GM12878 (cell line): ENCODE measurements at regions not wholly inside any gene's neighbourhood (a gene's known extent, or its start where the extent isn't known, plus 50 kb on each side); places are given as distances from the start of the nearest gene placed in this dataset.

Experiments
- ATAC-seq: fragments of 200-7000 bp; cut with Tn5 transposase; 3 replicates; pipeline ENCODE4 v1.9.1; 2020; ENCODE audit warnings: mild to moderate bottlenecking, moderate library complexity
- BruUV-seq: library from RNA; stranded (reverse); fragments of 400-500 nt; replicated peaks from 2 replicates; lab custom pipeline; 2021; lab: Mats Ljungman, UMichigan
- CTCF ChIA-PET: fragments of 300-600 bp; sonication (Branson Sonifier 250); formaldehyde crosslinking; extraction: SDS; loops from one replicate; lab custom pipeline; 2021; ENCODE audit warnings: inconsistent platforms; lab: Yijun Ruan, JAX
- POLR2A ChIA-PET: fragments of 350-600 bp; formaldehyde crosslinking; extraction: SDS; loops from one replicate; lab custom pipeline; 2021; ENCODE audit warnings: inconsistent platforms; lab: Charles Lee
- RAD21 ChIA-PET: fragments of 300-600 bp; sonication (Branson Sonifier 250); formaldehyde crosslinking; loops from one replicate; lab custom pipeline; 2023; ENCODE audit warnings: antibody characterized with exemption; ENCODE audit not compliant: unreplicated experiment; lab: Charles Lee
- SMC1A ChIA-PET: fragments of 300-600 bp; sonication (Branson Sonifier 250); formaldehyde crosslinking; loops from one replicate; lab custom pipeline; 2023; ENCODE audit not compliant: unreplicated experiment, uncharacterized antibody; lab: Charles Lee
- DNase-seq: peaks from one replicate; pipeline ENCODE4 v3.0.0-alpha.2; 2011; ENCODE audit warnings: low read depth, low spot score
- FAIRE-seq: peaks from 3 replicates; lab custom pipeline; 2011; peaks lifted over from hg19 to GRCh38; lab: Jason Lieb, UNC
- H2AFZ ChIP-seq: 2 replicates; pipeline ENCODE4 v1.6.0; 2011; ENCODE audit warnings: low read depth, low read length, control low read depth; ENCODE audit not compliant: control insufficient read depth
- H3K27ac ChIP-seq: 2 replicates; pipeline ENCODE4 v1.5.1; 2011; ENCODE audit warnings: control low read depth; ENCODE audit not compliant: control insufficient read depth, insufficient read depth
- H3K27me3 ChIP-seq, 2 experiments: replicated peaks in 1 of 2; 2 replicates each; pipeline versions ENCODE4 v1.6.0 to v1.6.1; 2011; ENCODE audit warnings: low read length in 1 of 2; ENCODE audit not compliant: control insufficient read depth in 2 of 2, insufficient read depth in 2 of 2
- H3K36me3 ChIP-seq, 2 experiments: 2 replicates each; pipeline ENCODE4 v1.5.1; 2011; ENCODE audit warnings: low read length in 1 of 2; ENCODE audit not compliant: control insufficient read depth in 2 of 2, insufficient read depth in 2 of 2
- H3K4me1 ChIP-seq: 2 replicates; pipeline ENCODE4 v1.6.1; 2011; ENCODE audit warnings: mild to moderate bottlenecking, low read length, moderate library complexity, mixed read lengths; ENCODE audit not compliant: control insufficient read depth, insufficient read depth
- H3K4me2 ChIP-seq: 2 replicates; pipeline ENCODE4 v1.6.0; 2011; ENCODE audit warnings: control low read depth; ENCODE audit not compliant: control insufficient read depth, insufficient read depth
- H3K4me3 ChIP-seq: fragments of 200-600 bp; sonication (generic); 2 replicates; pipeline ENCODE4 v1.5.1; 2016
- H3K79me2 ChIP-seq: 2 replicates; pipeline ENCODE4 v1.6.0; 2011; ENCODE audit warnings: low read length; ENCODE audit not compliant: control insufficient read depth, insufficient read depth
- H3K9ac ChIP-seq: 2 replicates; pipeline ENCODE4 v1.8.0; 2011; ENCODE audit warnings: low read length, control low read depth, mixed read lengths; ENCODE audit not compliant: control insufficient read depth, insufficient read depth
- H3K9me3 ChIP-seq: replicated peaks from 3 replicates; pipeline ENCODE4 v1.5.1; 2011; ENCODE audit warnings: mild to moderate bottlenecking, low read length; ENCODE audit not compliant: control insufficient read depth, insufficient read depth
- H4K20me1 ChIP-seq: 2 replicates; pipeline ENCODE4 v1.6.0; 2011; ENCODE audit not compliant: control insufficient read depth, insufficient read depth
- BACH1 ChIP-seq: fragments of 450-650 bp; IDR thresholded peaks from 2 replicates; pipeline ENCODE4 v1.6.1; 2017; ENCODE audit warnings: mild to moderate bottlenecking, borderline replicate concordance
- CEBPB ChIP-seq, 2 experiments: fragments of 150-350 bp in 1 of 2; IDR thresholded peaks; 2 replicates each; pipeline ENCODE4 v1.6.1; 2012 to 2014; ENCODE audit warnings: low read depth in 2 of 2, low read length in 2 of 2, borderline replicate concordance in 1 of 2, inconsistent platforms in 1 of 2
- ESRRA ChIP-seq: IDR thresholded peaks from 2 replicates; pipeline ENCODE4 v1.6.1; 2012; ENCODE audit warnings: mild to moderate bottlenecking, low read length, improper control_type of control experiment
- FOXM1 ChIP-seq: IDR thresholded peaks from 2 replicates; pipeline ENCODE4 v1.6.1; 2012; ENCODE audit warnings: low read depth, mild to moderate bottlenecking, inconsistent platforms, low read length, moderate library complexity
- MEF2B ChIP-seq: fragments of 450-650 bp; IDR thresholded peaks from 2 replicates; pipeline ENCODE4 v1.6.1; 2018; ENCODE audit warnings: mild to moderate bottlenecking, moderate library complexity; ENCODE audit not compliant: partially characterized antibody, poor library complexity, severe bottlenecking
- NKRF ChIP-seq: fragments of 450-650 bp; conservative IDR thresholded peaks from 2 replicates; pipeline ENCODE4 v1.6.1; 2017; ENCODE audit warnings: mild to moderate bottlenecking, moderate library complexity
- RELA ChIP-seq: fragments of 450-650 bp; IDR thresholded peaks from 2 replicates; pipeline ENCODE4 v1.8.0; 2014; ENCODE audit warnings: borderline replicate concordance; ENCODE audit not compliant: partially characterized antibody
- SMAD1 ChIP-seq: fragments of 450-650 bp; IDR thresholded peaks from 2 replicates; pipeline ENCODE4 v1.6.1; 2018; ENCODE audit warnings: mild to moderate bottlenecking, low read depth; ENCODE audit not compliant: partially characterized antibody
- YY1 ChIP-seq: IDR thresholded peaks from 2 replicates; pipeline ENCODE4 v1.6.1; 2011; ENCODE audit warnings: low read depth, mild to moderate bottlenecking, low read length
- WGBS: methylation state at CpG from one replicate; pipeline ENCODE4 v1.1.6; 2016; ENCODE audit warnings: low lambda C conversion rate; ENCODE audit not compliant: insufficient replicate concordance, insufficient coverage; ENCODE audit errors: missing lambda C conversion rate; 5-methylcytosine and 5-hydroxymethylcytosine counted together
- in situ Hi-C: fragments of 300-500 bp; cut with MboI; formaldehyde crosslinking; loops from 9 replicates; pipeline ENCODE4 v1.14.3; 2018; ENCODE audit warnings: mixed read lengths
- intact Hi-C: fragments of 100-400 bp; cut with micrococcal nuclease; formaldehyde crosslinking; loops from one replicate; pipeline ENCODE4 v1.14.2; 2022; ENCODE audit not compliant: unreplicated experiment
- TF ChIP-seq, protein P1 (sequence below): IDR thresholded peaks from 2 replicates; pipeline ENCODE4 v1.6.1; 2011; ENCODE audit warnings: low read depth, low read length, improper control_type of control experiment, borderline replicate concordance
- TF ChIP-seq, protein P2 (sequence below): fragments of 450-650 bp; formaldehyde crosslinking; IDR thresholded peaks from 2 replicates; pipeline ENCODE4 v1.5.0; 2022; ENCODE audit warnings: mild to moderate bottlenecking, missing genetic modification characterization
- TF ChIP-seq, protein P3 (sequence below): IDR thresholded peaks from 2 replicates; pipeline ENCODE4 v1.6.1; 2012; ENCODE audit warnings: low read depth, low read length, improper control_type of control experiment

- Histone ChIP-seq H2AFZ (no peak overlapping the region), H4K20me1 (no peaks in the 10 kb centered on the region), H3K9ac (no peak overlapping the region), H3K4me2 (no peak overlapping the region), H3K27me3 (no peaks in the 10 kb centered on the region), H3K79me2 (no peaks in the 10 kb centered on the region), H3K9me3 (no peaks in the 10 kb centered on the region), H3K36me3 (no peaks in the 10 kb centered on the region), H3K4me1 (no peaks in the 10 kb centered on the region), H3K27ac (no peak overlapping the region), H3K4me3 (no peak overlapping the region)
- no TSS peak for BruUV-seq
- ChIA-PET CTCF (no interaction called here), SMC1A (no interaction called here), POLR2A (no interaction called here), RAD21 (no interaction called here)
- no peak for DNase-seq
- no peak for FAIRE-seq
- in situ Hi-C loops = no loop called here
- ATAC-seq = no peak
- intact Hi-C loops = no loop called here
- TF ChIP-seq SMAD1 (no peak), RELA (no peak), NKRF (no peak)
- TF ChIP-seq, protein P1, sequence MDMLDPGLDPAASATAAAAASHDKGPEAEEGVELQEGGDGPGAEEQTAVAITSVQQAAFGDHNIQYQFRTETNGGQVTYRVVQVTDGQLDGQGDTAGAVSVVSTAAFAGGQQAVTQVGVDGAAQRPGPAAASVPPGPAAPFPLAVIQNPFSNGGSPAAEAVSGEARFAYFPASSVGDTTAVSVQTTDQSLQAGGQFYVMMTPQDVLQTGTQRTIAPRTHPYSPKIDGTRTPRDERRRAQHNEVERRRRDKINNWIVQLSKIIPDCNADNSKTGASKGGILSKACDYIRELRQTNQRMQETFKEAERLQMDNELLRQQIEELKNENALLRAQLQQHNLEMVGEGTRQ = no peak
- TF ChIP-seq, all 136 proteins: peak for 0
Measured at GRCh38 chr10:105656856-105657255, 1015.8 kb downstream of the SORCS3 start.

GRCh38 chr10:105650306-105650705 is 1009.2 kb downstream of the SORCS3 start:
- Histone ChIP-seq H3K4me3 (no peak overlapping the region), H3K9ac (no peak overlapping the region), H2AFZ (no peak overlapping the region), H3K9me3 (no peaks in the 10 kb centered on the region), H3K27me3 (no peaks in the 10 kb centered on the region), H3K36me3 (no peaks in the 10 kb centered on the region), H3K4me2 (no peak overlapping the region), H3K4me1 (no peaks in the 10 kb centered on the region), H4K20me1 (no peaks in the 10 kb centered on the region), H3K27ac (no peak overlapping the region), H3K79me2 (no peaks in the 10 kb centered on the region)
- intact Hi-C loops (no loop called here), in situ Hi-C loops (no loop called here)
- ChIA-PET RAD21 (no interaction called here), POLR2A (no interaction called here), CTCF (no interaction called here), SMC1A (no interaction called here)
- FAIRE-seq (no peak), ATAC-seq (no peak), DNase-seq (no peak)
- WGBS = 33% methylated on average over 3 of the region's 3 CpGs
- BruUV-seq = no TSS peak
- TF ChIP-seq, protein P2, sequence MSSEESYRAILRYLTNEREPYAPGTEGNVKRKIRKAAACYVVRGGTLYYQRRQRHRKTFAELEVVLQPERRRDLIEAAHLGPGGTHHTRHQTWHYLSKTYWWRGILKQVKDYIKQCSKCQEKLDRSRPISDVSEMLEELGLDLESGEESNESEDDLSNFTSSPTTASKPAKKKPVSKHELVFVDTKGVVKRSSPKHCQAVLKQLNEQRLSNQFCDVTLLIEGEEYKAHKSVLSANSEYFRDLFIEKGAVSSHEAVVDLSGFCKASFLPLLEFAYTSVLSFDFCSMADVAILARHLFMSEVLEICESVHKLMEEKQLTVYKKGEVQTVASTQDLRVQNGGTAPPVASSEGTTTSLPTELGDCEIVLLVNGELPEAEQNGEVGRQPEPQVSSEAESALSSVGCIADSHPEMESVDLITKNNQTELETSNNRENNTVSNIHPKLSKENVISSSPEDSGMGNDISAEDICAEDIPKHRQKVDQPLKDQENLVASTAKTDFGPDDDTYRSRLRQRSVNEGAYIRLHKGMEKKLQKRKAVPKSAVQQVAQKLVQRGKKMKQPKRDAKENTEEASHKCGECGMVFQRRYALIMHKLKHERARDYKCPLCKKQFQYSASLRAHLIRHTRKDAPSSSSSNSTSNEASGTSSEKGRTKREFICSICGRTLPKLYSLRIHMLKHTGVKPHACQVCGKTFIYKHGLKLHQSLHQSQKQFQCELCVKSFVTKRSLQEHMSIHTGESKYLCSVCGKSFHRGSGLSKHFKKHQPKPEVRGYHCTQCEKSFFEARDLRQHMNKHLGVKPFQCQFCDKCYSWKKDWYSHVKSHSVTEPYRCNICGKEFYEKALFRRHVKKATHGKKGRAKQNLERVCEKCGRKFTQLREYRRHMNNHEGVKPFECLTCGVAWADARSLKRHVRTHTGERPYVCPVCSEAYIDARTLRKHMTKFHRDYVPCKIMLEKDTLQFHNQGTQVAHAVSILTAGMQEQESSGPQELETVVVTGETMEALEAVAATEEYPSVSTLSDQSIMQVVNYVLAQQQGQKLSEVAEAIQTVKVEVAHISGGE = no peak
- TF ChIP-seq, protein P3, sequence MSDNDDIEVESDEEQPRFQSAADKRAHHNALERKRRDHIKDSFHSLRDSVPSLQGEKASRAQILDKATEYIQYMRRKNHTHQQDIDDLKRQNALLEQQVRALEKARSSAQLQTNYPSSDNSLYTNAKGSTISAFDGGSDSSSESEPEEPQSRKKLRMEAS = no peak
- no peak for TF ChIP-seq ESRRA
- TF ChIP-seq YY1 = no peak
- no peak for TF ChIP-seq BACH1
- TF ChIP-seq MEF2B = no peak
- TF ChIP-seq FOXM1 = no peak
- no peak for TF ChIP-seq CEBPB (IDR thresholded peaks at IDR 0.05; ENCODE audit: borderline replicate concordance in 1 of 2, low read depth in 2 of 2, low read length in 2 of 2)
